Stimulated activated memory B cell treated with anti-CD40 and anti-IgM and Interleukin-4, amounts not matched to agents 10 μg/mL and 1 μg/mL and 100 μg/mL, for 72 hours (primary cell): ENCODE measurements at regions not wholly inside any gene's neighbourhood (a gene's known extent, or its start where the extent isn't known, plus 50 kb on each side); places are given as distances from the start of the nearest gene placed in this dataset.

ENCODE experiments used
- ATAC-seq: fragments of 150-1000 bp; cut with Tn5 transposase; 2 replicates; pipeline ENCODE4 v1.10.0; 2021
- H3K27ac Mint-ChIP-seq: one replicate; pipeline ENCODE4 v1.8.0; 2022; ENCODE audit warnings: mild to moderate bottlenecking, mixed read lengths
- H3K27me3 Mint-ChIP-seq: one replicate; pipeline ENCODE4 v1.8.0; 2022; ENCODE audit warnings: mixed read lengths
- H3K36me3 Mint-ChIP-seq: one replicate; pipeline ENCODE4 v1.8.0; 2022; ENCODE audit warnings: mixed read lengths
- H3K4me1 Mint-ChIP-seq: one replicate; pipeline ENCODE4 v1.8.0; 2022; ENCODE audit warnings: mixed read lengths
- H3K4me3 Mint-ChIP-seq: one replicate; pipeline ENCODE4 v1.8.0; 2022; ENCODE audit warnings: mild to moderate bottlenecking, moderate library complexity, mixed read lengths
- H3K9me3 Mint-ChIP-seq: one replicate; pipeline ENCODE4 v1.8.0; 2022; ENCODE audit warnings: mixed read lengths

DNA sequence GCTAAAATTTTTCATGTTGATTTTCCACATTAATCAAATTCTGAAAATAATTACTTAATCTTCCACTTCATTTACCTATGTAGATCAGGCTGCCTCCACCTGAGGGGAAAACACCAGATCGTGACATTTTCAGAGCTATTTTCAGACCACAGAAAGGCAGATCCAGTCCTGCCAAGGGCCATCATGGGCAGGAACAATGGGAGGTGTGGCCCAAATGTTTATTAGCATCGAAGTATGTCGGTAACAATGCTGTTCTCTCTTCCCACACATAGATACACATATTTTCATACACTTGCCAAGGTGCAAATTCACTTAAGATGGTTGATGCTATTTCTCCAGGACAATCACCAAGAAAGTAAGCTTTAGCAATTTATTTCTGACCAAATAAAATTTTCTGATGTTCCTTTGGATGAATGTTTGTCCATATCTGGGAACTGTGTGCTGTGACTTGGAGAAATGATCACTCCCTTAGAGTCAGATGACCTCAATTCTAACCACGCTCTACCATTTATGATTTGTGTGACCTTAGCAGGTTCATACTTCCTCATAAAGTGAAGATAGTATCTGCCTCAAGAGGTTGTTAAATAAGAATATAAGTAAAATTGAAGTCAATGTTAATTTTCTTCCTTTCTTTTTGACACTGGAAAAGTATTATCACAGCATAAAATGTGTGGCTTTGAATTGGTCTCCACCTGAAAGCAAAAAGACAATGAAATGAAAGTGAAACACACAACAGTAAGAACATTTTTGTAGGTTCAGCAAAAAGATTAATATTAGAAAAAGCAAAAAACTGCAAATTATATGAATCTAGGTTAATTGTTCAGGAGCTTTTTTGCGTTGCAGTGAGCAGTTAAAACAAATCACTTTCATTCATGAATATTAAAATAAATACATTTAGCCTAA, 310.4 kb upstream of the PHF14 start:
- H3K4me3 Mint-ChIP-seq: no peak overlapping the region
- no peaks in the 10 kb centered on the region for H3K9me3 Mint-ChIP-seq
- no peak overlapping the region for H3K27ac Mint-ChIP-seq
- ATAC-seq: no peak
- H3K4me1 Mint-ChIP-seq: no peaks in the 10 kb centered on the region
- H3K27me3 Mint-ChIP-seq: no peaks in the 10 kb centered on the region
- H3K36me3 Mint-ChIP-seq: no peaks in the 10 kb centered on the region

DNA sequence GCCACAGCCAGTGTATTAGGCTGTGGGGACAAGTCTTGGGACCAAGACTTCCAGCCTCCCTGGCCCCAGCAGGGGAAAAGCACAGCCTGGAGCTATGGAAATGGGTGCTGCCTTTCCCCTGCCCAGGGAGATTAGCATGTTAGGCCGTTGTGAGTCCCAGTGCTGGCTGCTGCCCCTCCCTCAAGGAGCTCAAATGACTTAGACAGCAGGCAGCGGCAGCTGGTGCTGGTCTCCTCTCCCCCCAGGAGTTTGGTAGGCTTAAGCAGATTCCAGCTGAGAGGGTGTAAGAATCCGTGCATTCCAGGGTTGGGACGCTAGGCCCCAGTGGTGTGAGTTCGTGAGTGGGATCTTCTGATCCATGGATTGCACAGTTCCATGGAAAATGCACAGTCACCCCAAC, 301.5 kb upstream of the PHF14 start:
- Mint-ChIP-seq H3K27ac (no peak overlapping the region), H3K36me3 (no peaks in the 10 kb centered on the region), H3K27me3 (no peaks in the 10 kb centered on the region), H3K9me3 (peaks cover 3% of the 10 kb centered on the region), H3K4me1 (no peaks in the 10 kb centered on the region), H3K4me3 (no peak overlapping the region)
- ATAC-seq: no peak

DNA sequence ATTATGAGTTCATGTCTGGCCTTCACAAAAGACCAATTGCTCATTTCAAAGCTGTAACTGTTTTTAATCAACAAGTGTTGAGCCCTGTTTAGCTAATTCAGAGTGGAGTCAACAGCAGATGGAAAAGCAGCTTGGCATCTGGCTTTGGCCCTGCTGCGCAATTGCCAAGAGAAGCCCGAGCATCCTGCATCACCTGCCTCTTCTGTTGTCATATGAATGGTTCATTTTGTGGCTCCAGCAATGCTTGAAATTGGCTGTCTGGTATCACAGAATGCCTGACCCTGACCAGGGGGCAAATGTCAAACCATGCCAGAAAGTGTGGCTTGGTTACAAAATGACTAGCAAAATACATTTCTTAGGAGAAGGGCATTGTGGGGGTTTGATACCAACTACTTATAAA, 296.5 kb upstream of the PHF14 start:
- Mint-ChIP-seq H3K9me3 (no peaks in the 10 kb centered on the region), H3K27me3 (no peaks in the 10 kb centered on the region), H3K27ac (no peak overlapping the region)

DNA sequence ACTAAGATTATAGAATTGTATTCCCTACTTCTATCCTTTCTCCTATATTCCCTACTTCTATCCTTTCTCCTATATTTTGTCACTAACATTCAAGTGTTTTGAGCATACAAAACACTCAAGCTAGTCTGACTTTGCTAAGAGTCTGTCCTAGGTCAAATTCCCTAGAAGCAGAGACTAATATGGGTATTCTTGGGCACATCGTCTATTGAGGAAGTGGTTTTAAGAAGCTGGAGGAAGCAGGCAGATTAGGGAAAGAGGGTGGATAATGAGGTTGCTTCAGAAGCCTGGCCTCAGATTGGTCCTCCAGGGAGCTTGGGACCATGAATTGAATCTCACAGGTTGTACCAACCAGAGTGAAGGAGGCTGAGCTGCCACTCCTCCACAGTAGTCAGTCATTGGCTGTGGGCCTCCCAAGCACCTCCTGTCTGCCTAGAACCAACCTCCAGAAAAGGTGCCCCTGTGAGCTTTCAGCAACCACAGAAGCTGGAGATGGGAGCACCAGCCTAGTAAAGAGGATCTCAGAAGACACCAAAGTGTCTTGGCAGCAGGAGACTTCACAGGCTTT, 295.9 kb upstream of the PHF14 start:
- ATAC-seq: no peak
- H3K27me3 Mint-ChIP-seq: no peaks in the 10 kb centered on the region
- no peaks in the 10 kb centered on the region for H3K9me3 Mint-ChIP-seq
- H3K36me3 Mint-ChIP-seq: no peaks in the 10 kb centered on the region
- H3K4me1 Mint-ChIP-seq: no peaks in the 10 kb centered on the region
- H3K27ac Mint-ChIP-seq: no peak overlapping the region
- no peak overlapping the region for H3K4me3 Mint-ChIP-seq

More for the DNA sequence above, 296.5 kb upstream of the PHF14 start:
- Mint-ChIP-seq H3K36me3 (no peaks in the 10 kb centered on the region), H3K4me3 (no peak overlapping the region), H3K4me1 (no peaks in the 10 kb centered on the region)
- ATAC-seq: no peak

DNA sequence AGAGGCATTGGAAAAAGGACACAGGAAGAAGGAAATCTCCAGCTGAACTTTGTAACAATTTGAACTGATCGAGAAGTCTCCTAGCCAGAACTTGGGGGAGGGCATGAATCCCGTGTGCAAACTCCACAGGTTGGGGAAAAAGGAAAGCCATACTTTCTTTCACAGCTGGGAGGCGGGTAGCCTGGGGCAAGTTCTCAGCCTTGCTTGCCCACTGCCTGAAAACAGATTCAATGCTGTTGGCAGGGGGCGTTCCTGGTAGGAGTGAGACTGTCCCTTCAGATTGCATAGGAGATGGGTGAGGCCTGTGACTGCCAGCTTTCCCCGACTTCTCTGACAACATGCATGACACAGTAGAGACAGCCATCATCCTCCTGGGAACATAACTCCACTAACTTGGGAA, 289.1 kb upstream of the PHF14 start:
- no peak overlapping the region for H3K4me3 Mint-ChIP-seq
- H3K4me1 Mint-ChIP-seq: no peaks in the 10 kb centered on the region
- ATAC-seq: no peak

DNA sequence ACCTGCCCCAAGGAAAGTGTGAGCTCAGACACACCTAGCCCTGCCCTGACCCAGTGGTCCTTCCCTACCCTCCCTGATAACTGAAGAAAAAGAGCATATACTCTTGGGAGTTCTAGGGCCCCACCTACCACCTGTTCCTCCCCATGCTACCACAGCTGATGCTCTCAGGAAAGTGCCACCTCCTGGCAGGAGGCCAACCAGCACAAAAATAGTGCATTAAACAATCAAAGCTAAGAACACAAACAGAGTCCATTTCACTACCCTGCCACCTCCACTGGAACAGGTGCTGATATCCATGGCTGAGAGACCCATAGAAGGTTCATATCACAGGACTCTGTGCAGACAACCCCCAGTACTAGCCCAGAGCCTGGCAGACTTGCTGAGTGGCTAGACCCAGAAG, 288.6 kb upstream of the PHF14 start:
- H3K9me3 Mint-ChIP-seq: peaks cover 5% of the 10 kb centered on the region
- peak; percentile 24 for ATAC-seq
- H3K4me1 Mint-ChIP-seq: no peaks in the 10 kb centered on the region
- no peaks in the 10 kb centered on the region for H3K36me3 Mint-ChIP-seq
- no peak overlapping the region for H3K27ac Mint-ChIP-seq
- H3K4me3 Mint-ChIP-seq: no peak overlapping the region
- peaks cover 15% of the 10 kb centered on the region for H3K27me3 Mint-ChIP-seq

More for the DNA sequence above, 289.1 kb upstream of the PHF14 start:
- H3K27me3 Mint-ChIP-seq: peaks cover 15% of the 10 kb centered on the region
- H3K9me3 Mint-ChIP-seq: peaks cover 5% of the 10 kb centered on the region
- H3K27ac Mint-ChIP-seq: no peak overlapping the region
- no peaks in the 10 kb centered on the region for H3K36me3 Mint-ChIP-seq

DNA sequence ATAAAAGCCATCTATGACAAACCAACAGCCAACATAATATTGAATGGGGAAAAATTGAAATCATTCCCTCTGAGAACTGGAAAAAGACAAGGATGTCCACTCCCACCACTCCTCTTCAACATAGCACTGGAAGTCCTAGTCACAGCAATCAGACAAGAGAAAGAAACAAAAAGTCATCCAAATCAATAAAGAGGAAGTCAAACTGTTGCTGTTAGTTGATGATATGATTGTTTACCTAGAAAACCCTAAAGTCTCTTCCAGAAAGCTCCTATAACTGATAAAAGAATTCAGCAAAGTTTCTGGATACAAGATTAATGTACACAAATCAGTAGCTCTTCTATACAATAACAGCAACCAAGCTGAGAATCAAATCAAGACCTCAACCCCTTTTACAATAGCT, 285.1 kb upstream of the PHF14 start:
- Mint-ChIP-seq H3K4me1 (no peaks in the 10 kb centered on the region), H3K9me3 (peaks cover 5% of the 10 kb centered on the region), H3K36me3 (no peaks in the 10 kb centered on the region), H3K27me3 (peaks cover 15% of the 10 kb centered on the region), H3K27ac (no peak overlapping the region), H3K4me3 (no peak overlapping the region)
- no peak for ATAC-seq

DNA sequence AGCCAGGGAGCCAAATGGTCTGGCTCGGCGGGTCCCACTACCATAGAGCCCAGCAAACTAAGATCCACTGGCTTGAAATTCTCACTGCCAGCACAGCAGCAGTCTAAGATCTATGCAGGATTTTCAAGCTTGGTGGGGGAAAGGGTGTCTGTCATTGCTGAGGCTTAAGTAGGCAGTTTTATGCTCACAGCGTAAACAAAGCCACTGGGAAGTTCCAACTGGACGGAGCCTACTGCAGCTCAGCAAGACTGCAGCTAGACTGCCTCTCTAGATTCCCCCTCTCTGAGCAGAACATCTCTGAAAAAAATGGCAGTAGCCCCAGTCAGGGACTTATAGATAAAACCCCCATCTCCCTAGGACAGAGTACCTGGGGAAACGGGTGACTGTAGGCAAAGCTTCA, 277.6 kb upstream of the PHF14 start:
- ATAC-seq: no peak
- H3K36me3 Mint-ChIP-seq: no peaks in the 10 kb centered on the region
- no peaks in the 10 kb centered on the region for H3K4me1 Mint-ChIP-seq
- peaks cover 14% of the 10 kb centered on the region for H3K9me3 Mint-ChIP-seq
- H3K27me3 Mint-ChIP-seq: peaks cover 8% of the 10 kb centered on the region
- no peak overlapping the region for H3K4me3 Mint-ChIP-seq
- no peak overlapping the region for H3K27ac Mint-ChIP-seq

DNA sequence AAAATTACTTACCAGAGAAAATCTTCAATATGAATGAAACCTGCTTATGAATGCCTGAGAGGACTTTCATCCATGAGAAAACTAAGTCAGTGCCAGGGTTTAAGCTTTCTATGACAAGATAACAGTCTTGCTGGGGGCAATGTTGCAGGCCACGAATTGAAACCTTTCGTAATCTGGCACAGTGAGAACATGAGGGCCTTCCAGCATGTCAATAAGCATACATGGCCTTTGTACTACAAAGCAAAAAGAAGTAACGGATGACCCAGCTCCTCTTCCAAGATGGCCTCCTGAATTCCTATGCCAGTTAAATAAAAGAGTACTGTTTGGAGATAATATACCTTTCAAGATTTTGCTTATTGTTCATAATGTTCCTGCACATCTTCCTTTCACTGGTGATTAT, 270.6 kb upstream of the PHF14 start:
- Mint-ChIP-seq H3K4me3 (no peak overlapping the region), H3K4me1 (peaks cover 9% of the 10 kb centered on the region), H3K36me3 (no peaks in the 10 kb centered on the region), H3K27me3 (no peaks in the 10 kb centered on the region), H3K27ac (no peak overlapping the region), H3K9me3 (peaks cover 9% of the 10 kb centered on the region)
- ATAC-seq: no peak

DNA sequence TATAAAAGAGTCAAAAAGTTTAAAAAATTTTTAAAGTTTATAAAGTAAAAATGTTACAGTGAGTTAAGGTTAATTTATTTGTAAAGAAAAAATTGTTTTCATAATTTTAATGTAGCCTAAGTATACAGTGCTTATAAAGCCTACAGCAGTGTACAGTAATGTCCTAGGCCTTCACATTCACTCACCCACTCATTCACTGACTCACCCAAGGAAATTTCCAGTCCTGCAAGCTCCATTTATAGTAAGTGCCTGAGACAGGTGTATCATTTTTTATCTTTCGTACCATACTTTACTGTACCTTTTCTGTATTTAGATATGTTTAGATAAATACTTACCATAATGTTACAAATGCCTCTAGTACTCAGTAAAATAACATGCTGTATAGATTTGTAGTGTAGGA, 269.7 kb upstream of the PHF14 start:
- peaks cover 9% of the 10 kb centered on the region for H3K4me1 Mint-ChIP-seq
- no peaks in the 10 kb centered on the region for H3K27me3 Mint-ChIP-seq
- no peak overlapping the region for H3K4me3 Mint-ChIP-seq
- ATAC-seq: no peak
- no peaks in the 10 kb centered on the region for H3K36me3 Mint-ChIP-seq
- H3K27ac Mint-ChIP-seq: no peak overlapping the region
- H3K9me3 Mint-ChIP-seq: peaks cover 9% of the 10 kb centered on the region

DNA sequence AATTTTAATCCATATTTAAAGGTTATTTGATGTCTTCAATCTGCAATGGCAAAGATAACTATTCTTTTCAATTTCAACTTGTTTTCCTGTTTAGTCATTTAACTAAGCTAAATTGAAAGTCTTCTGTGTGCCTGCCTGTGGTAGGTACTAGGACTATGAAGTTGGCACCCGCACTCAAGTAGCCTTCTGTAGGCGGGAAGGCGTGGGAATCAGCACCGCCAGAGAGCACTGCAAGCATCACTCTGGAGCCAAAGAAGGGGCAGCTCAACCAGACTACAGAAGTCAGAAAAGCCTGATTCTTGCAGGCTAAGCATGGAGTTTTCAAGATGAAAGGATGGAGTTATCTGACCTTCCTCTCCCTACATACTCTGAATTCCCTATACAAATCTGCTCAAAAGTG, 269.0 kb upstream of the PHF14 start:
- H3K4me1 Mint-ChIP-seq: peaks cover 9% of the 10 kb centered on the region
- no peaks in the 10 kb centered on the region for H3K27me3 Mint-ChIP-seq
- no peak for ATAC-seq
- H3K4me3 Mint-ChIP-seq: no peak overlapping the region
- H3K27ac Mint-ChIP-seq: no peak overlapping the region
- H3K36me3 Mint-ChIP-seq: no peaks in the 10 kb centered on the region
- H3K9me3 Mint-ChIP-seq: peaks cover 9% of the 10 kb centered on the region

DNA sequence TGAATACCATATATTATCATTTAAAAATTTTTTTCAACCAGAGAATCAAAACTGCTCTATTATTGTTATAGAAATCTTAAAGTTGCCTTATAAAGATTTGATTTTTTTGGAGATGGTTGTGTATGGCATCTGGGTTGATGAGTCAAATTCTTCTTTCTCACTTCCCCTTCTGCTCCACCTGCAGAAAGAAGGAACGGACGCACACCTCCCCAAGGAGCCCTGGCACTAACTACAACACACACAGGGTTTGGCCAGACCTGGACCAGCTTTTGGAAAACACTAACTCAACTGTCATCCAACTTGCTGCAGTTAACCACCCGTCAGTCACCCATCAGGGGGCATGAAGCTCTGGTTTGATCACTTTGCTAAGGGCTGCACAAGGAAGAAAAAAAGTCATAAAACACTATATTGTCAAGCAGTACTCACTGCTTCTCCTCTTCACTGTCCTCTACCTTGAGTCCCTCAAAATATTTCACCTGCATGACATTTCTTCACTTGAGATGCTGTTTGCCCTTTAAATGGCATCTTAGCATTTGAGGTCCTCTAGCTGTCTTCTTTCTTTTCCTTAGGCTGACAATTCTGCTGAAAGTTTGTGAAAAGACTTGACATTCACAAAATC, 266.7 kb upstream of the PHF14 start:
- H3K36me3 Mint-ChIP-seq: no peaks in the 10 kb centered on the region
- H3K4me3 Mint-ChIP-seq: no peak overlapping the region
- ATAC-seq: peak; percentile 92
- no peak overlapping the region for H3K27ac Mint-ChIP-seq
- H3K9me3 Mint-ChIP-seq: no peaks in the 10 kb centered on the region
- peaks cover 9% of the 10 kb centered on the region for H3K4me1 Mint-ChIP-seq
- H3K27me3 Mint-ChIP-seq: no peaks in the 10 kb centered on the region

DNA sequence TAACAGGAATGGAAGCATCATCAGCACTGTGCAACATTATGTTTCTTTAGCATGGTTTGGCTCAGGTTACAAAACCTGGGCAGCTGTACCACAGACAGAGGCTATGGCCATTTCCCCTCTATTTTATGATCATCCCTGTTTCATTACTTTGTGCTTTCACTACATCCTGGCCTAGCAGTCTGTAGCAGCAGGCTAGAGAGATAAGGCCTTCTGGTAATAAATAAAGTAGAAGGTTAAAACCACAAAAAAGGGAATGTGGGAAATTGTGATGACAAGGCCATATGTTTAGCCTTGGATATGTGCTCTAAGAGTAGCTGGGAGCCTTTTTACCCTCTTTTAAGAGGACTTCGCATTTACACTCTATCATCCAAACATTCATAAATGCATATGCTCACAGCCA, 266.2 kb upstream of the PHF14 start:
- Mint-ChIP-seq H3K36me3 (no peaks in the 10 kb centered on the region), H3K9me3 (no peaks in the 10 kb centered on the region), H3K27ac (no peak overlapping the region), H3K27me3 (no peaks in the 10 kb centered on the region), H3K4me1 (peaks cover 9% of the 10 kb centered on the region), H3K4me3 (no peak overlapping the region)
- peak; percentile 3 for ATAC-seq

DNA sequence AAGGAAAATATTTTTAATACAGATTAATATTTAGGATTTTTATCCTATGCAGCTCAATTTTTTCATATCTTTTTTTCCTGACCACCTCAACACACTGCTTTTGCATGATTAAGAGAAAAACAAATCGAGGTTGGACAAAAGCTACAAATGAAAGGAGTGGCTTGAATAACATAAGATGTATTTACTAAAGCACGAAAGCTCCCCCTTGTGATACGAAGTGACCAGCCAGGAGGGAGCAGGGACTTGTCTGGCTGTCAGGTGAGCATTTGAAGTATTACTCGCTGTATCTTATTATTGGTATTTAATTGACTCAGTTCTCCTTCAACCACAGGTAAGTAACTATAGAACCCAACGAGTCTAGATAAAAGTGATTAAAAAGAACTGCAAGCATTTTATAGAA, 265.2 kb upstream of the PHF14 start:
- H3K27me3 Mint-ChIP-seq: no peaks in the 10 kb centered on the region
- H3K27ac Mint-ChIP-seq: no peak overlapping the region
- no peak for ATAC-seq
- H3K4me1 Mint-ChIP-seq: peaks cover 9% of the 10 kb centered on the region
- H3K9me3 Mint-ChIP-seq: no peaks in the 10 kb centered on the region
- no peak overlapping the region for H3K4me3 Mint-ChIP-seq
- H3K36me3 Mint-ChIP-seq: no peaks in the 10 kb centered on the region

DNA sequence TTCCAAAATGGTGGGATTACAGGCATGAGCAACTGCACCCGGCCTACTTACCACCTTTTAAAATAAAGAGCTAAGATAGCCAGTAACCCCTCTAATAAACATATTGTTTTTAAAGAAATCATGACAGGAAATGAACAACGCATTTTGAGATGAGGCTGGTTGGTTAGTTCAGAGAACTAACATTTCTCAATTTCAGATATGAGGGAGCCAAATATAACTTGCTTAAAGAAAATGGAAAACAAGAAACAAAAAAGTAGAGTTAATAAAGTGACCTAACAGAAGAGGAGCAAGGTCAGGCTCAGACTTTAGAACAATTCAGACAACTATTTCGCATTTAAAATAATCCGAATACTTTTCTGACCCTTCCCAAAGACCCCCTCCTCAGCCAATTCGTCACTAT, 254.9 kb upstream of the PHF14 start:
- Mint-ChIP-seq H3K27ac (no peak overlapping the region), H3K4me1 (no peaks in the 10 kb centered on the region)
- no peak for ATAC-seq

DNA sequence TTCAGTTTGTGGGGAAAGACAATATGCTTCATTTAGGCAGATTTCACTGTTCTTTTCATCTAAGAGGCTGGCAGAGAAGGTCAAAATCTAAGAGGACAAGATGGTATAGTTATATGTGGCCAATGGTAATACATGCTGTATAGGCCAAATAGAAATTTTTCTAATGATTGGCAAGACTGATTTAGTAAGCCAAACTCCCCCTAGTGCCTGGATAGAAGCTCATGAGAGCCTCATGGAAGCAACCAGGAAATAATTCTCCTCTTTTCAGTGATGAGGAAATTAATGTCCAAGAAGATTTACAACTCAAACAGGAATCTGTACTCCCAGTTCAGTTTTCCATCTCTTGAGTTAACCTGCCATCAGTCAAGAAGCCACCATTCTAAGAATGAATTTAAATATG, 253.6 kb upstream of the PHF14 start:
- Mint-ChIP-seq H3K9me3 (no peaks in the 10 kb centered on the region), H3K27me3 (no peaks in the 10 kb centered on the region), H3K36me3 (no peaks in the 10 kb centered on the region), H3K4me1 (no peaks in the 10 kb centered on the region), H3K4me3 (no peak overlapping the region), H3K27ac (no peak overlapping the region)
- ATAC-seq: no peak

More for the DNA sequence above, 254.9 kb upstream of the PHF14 start:
- Mint-ChIP-seq H3K36me3 (no peaks in the 10 kb centered on the region), H3K4me3 (no peak overlapping the region), H3K27me3 (no peaks in the 10 kb centered on the region), H3K9me3 (no peaks in the 10 kb centered on the region)
